Nephron progenitor cell (in vitro differentiated cells): ENCODE measurements at regions not wholly inside any gene's neighbourhood (a gene's known extent, or its start where the extent isn't known, plus 50 kb on each side); places are given as distances from the start of the nearest gene placed in this dataset.

Source experiments
- DNase-seq: peaks from one replicate; pipeline ENCODE4 v3.0.0; 2021
- H3K27ac Mint-ChIP-seq: 2 replicates; pipeline ENCODE4 v1.8.0; 2021; ENCODE audit warnings: mild to moderate bottlenecking, moderate library complexity, mixed read lengths
- H3K27me3 Mint-ChIP-seq: 2 replicates; pipeline ENCODE4 v1.8.0; 2021; ENCODE audit warnings: mild to moderate bottlenecking, low read depth, mixed read lengths; ENCODE audit not compliant: poor library complexity
- H3K36me3 Mint-ChIP-seq: 2 replicates; pipeline ENCODE4 v1.8.0; 2021; ENCODE audit warnings: low read depth, mixed read lengths
- H3K4me1 Mint-ChIP-seq: 2 replicates; pipeline ENCODE4 v1.8.0; 2021; ENCODE audit warnings: mixed read lengths
- H3K4me3 Mint-ChIP-seq: 2 replicates; pipeline ENCODE4 v1.8.0; 2021; ENCODE audit warnings: mild to moderate bottlenecking, moderate library complexity, mixed read lengths
- H3K9me3 Mint-ChIP-seq: 2 replicates; pipeline ENCODE4 v1.8.0; 2021; ENCODE audit warnings: mild to moderate bottlenecking, moderate library complexity, mixed read lengths
- TF ChIP-seq, protein P1 (sequence below): fragments of 200-600 bp; sonication (generic); IDR thresholded peaks from 2 replicates; pipeline ENCODE4 v1.5.0; 2021; ENCODE audit warnings: antibody characterized with exemption

- Mint-ChIP-seq H3K4me3 (no peak overlapping the region), H3K27me3 (peaks cover 37% of the 10 kb centered on the region), H3K36me3 (no peaks in the 10 kb centered on the region), H3K27ac (no peak overlapping the region), H3K4me1 (peaks cover 4% of the 10 kb centered on the region), H3K9me3 (no peaks in the 10 kb centered on the region)
- DNase-seq: no peak
- TF ChIP-seq, protein P1, sequence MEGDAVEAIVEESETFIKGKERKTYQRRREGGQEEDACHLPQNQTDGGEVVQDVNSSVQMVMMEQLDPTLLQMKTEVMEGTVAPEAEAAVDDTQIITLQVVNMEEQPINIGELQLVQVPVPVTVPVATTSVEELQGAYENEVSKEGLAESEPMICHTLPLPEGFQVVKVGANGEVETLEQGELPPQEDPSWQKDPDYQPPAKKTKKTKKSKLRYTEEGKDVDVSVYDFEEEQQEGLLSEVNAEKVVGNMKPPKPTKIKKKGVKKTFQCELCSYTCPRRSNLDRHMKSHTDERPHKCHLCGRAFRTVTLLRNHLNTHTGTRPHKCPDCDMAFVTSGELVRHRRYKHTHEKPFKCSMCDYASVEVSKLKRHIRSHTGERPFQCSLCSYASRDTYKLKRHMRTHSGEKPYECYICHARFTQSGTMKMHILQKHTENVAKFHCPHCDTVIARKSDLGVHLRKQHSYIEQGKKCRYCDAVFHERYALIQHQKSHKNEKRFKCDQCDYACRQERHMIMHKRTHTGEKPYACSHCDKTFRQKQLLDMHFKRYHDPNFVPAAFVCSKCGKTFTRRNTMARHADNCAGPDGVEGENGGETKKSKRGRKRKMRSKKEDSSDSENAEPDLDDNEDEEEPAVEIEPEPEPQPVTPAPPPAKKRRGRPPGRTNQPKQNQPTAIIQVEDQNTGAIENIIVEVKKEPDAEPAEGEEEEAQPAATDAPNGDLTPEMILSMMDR: no peak
These were observed 58.3 kb upstream of the GALNT2 start for GRCh38 chr1:230008721-230009120.

- TF ChIP-seq, protein P1: no peak
- Mint-ChIP-seq H3K36me3 (no peaks in the 10 kb centered on the region), H3K4me1 (peaks cover under 1% of the 10 kb centered on the region), H3K27me3 (peaks cover 34% of the 10 kb centered on the region), H3K4me3 (no peak overlapping the region), H3K27ac (no peak overlapping the region), H3K9me3 (no peaks in the 10 kb centered on the region)
- DNase-seq: no peak
These were observed 57.3 kb upstream of the GALNT2 start for GRCh38 chr1:230009611-230010313.

DNA sequence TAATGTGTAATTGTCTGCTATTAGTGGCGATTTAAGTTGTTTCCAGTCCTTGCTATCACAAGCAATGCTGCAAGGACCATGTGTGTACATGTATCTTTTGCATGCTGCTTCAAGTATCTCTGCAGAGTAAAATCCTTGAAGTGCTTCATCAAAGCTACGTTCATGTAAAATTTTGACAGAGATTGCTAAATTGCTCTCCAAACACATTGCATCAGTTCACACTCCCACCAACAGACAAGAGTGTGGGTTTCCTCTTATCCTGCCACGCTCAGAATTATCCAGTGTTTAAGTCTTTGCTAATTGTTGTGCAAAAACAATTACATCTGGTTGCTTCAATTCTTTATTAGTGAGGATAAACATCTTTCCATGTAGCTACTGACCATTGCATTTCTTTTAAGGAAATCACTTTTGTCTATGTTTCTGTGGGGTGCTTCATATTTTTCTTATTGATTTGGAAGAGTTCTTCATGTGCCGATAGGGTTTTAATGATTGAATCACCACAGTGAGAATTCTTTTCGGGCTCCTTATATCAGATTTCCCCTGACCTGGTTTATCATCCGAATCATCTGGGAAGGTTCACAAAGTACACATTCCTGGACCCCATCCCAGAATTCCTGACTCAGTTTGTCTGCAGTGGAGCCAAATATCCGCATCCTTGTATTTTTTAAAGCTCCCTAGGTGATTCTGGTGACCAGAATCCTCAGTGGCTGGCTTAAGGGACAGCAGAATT, 56.3 kb upstream of the GALNT2 start:
- no peak for DNase-seq
- no peaks in the 10 kb centered on the region for H3K9me3 Mint-ChIP-seq
- H3K27me3 Mint-ChIP-seq: peaks cover 32% of the 10 kb centered on the region
- H3K4me3 Mint-ChIP-seq: no peak overlapping the region
- no peaks in the 10 kb centered on the region for H3K4me1 Mint-ChIP-seq
- no peaks in the 10 kb centered on the region for H3K36me3 Mint-ChIP-seq
- TF ChIP-seq, protein P1: no peak
- H3K27ac Mint-ChIP-seq: no peak overlapping the region

GRCh38 chr1:230011333-230012092, 55.5 kb upstream of the GALNT2 start:
- peaks cover 28% of the 10 kb centered on the region for H3K27me3 Mint-ChIP-seq
- no peak overlapping the region for H3K4me3 Mint-ChIP-seq
- no peak for DNase-seq
- TF ChIP-seq, protein P1: no peak
- H3K9me3 Mint-ChIP-seq: no peaks in the 10 kb centered on the region
- H3K4me1 Mint-ChIP-seq: peaks cover 5% of the 10 kb centered on the region
- H3K27ac Mint-ChIP-seq: no peak overlapping the region
- H3K36me3 Mint-ChIP-seq: no peaks in the 10 kb centered on the region

DNA sequence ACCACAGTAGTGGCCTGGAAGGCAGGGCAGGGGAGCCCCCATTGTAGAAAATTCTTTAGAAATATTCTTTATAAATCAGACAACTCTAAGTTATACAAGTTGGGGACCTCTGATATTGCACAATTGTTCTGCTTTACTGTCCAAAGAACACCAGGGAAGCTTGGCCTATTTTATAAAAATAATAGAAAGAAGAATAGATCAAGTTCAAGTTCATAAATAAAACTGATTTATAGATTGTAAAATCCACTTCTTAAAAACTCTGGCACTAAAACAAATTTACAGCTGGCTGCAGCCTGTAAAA, 55.0 kb upstream of the GALNT2 start:
- no peak for DNase-seq
- H3K27ac Mint-ChIP-seq: no peak overlapping the region
- H3K36me3 Mint-ChIP-seq: no peaks in the 10 kb centered on the region
- peaks cover 5% of the 10 kb centered on the region for H3K4me1 Mint-ChIP-seq
- TF ChIP-seq, protein P1: no peak
- no peaks in the 10 kb centered on the region for H3K9me3 Mint-ChIP-seq
- peaks cover 23% of the 10 kb centered on the region for H3K27me3 Mint-ChIP-seq
- no peak overlapping the region for H3K4me3 Mint-ChIP-seq
